Loucy (cell line): ENCODE measurements at regions not wholly inside any gene's neighbourhood (a gene's known extent, or its start where the extent isn't known, plus 50 kb on each side); places are given as distances from the start of the nearest gene placed in this dataset.

ENCODE experiments used
- EZH2phosphoT487 ChIP-seq: fragments of 200-600 bp; IDR thresholded peaks from 2 replicates; pipeline ENCODE4 v1.6.1; 2018; ENCODE audit warnings: antibody characterized with exemption, mild to moderate bottlenecking, moderate library complexity, borderline replicate concordance
- TF ChIP-seq, protein P1 (sequence below): fragments of 200-600 bp; sonication (generic); conservative IDR thresholded peaks from 2 replicates; pipeline ENCODE4 v1.5.1; 2014; ENCODE audit warnings: mild to moderate bottlenecking, antibody characterized with exemption, low read length

DNA sequence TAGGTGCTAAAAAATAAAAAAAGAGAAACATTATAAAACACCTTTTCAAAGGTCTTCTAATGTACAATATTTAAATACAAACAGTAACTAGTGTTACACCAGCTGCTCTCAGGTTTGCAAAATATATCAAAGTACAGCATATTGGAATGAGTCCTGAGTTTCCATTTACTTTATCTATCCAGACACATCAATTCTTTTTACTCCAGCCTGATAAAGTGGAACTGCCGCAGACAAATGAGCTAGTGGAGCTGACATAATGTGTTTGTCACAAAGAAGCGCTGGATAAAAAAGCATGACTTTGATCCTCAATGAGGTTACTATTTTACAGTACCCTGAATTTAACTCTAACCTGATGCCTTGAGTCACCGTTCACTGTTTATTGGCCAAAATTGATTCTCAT, 1243.1 kb downstream of the GATA3 start:
- TF ChIP-seq, protein P1, sequence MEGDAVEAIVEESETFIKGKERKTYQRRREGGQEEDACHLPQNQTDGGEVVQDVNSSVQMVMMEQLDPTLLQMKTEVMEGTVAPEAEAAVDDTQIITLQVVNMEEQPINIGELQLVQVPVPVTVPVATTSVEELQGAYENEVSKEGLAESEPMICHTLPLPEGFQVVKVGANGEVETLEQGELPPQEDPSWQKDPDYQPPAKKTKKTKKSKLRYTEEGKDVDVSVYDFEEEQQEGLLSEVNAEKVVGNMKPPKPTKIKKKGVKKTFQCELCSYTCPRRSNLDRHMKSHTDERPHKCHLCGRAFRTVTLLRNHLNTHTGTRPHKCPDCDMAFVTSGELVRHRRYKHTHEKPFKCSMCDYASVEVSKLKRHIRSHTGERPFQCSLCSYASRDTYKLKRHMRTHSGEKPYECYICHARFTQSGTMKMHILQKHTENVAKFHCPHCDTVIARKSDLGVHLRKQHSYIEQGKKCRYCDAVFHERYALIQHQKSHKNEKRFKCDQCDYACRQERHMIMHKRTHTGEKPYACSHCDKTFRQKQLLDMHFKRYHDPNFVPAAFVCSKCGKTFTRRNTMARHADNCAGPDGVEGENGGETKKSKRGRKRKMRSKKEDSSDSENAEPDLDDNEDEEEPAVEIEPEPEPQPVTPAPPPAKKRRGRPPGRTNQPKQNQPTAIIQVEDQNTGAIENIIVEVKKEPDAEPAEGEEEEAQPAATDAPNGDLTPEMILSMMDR: no peak
- TF ChIP-seq EZH2phosphoT487: no peak
